ENCODE measurements at regions not wholly inside any gene's neighbourhood (a gene's known extent, or its start where the extent isn't known, plus 50 kb on each side); places are given as distances from the start of the nearest gene placed in this dataset.

DNA sequence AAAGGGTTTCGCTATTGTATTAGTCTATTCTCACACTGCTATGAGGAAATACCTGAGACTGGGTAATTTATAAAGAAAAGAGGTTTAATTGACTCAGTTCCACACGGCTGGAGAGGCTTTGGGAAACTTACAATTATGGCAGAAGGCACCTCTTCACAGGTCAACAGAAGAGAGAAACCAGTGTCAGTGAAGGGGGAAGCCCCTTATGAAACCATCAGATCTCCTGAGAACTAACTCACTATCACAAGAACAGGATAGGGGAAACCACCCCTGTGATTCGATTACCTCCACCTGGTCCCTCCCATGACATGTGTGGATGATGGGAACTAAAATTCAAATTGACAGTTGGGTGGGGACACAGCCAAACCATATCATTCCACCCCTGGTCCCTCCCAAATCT, 589.5 kb downstream of the CENPC start:
- H3K27me3 ChIP-seq (ENCODE audit: control insufficient read depth, extremely low read depth, insufficient read depth, low read length) = peaks cover 3% of the 10 kb centered on the region
- H4K20me1 ChIP-seq (ENCODE audit: control insufficient read depth, extremely low read depth, insufficient read depth, low read length) = no peaks in the 10 kb centered on the region
- no peaks in the 10 kb centered on the region for H3K9me1 ChIP-seq (ENCODE audit: control insufficient read depth, extremely low read depth, insufficient read depth, low read length)
- no peaks in the 10 kb centered on the region for H3K79me2 ChIP-seq (ENCODE audit: control insufficient read depth, insufficient read depth, low read length)
- no peak overlapping the region for H3K27ac ChIP-seq (ENCODE audit: control insufficient read depth, insufficient read depth, low read length)
- FAIRE-seq (no peak), DNase-seq (ENCODE audit: low read depth, low spot score) (no peak)
- dilution Hi-C loops (cut with MboI; ENCODE audit: extremely low pct_ligation_motif_present, low sequenced_read_pairs) = no loop called here
- no peaks in the 10 kb centered on the region for H3K36me3 ChIP-seq (ENCODE audit: control insufficient read depth in 2 of 2, extremely low read depth in 1 of 2, insufficient read depth in 2 of 2, low read length in 2 of 2)
- H3K9ac ChIP-seq (ENCODE audit: control insufficient read depth, extremely low read depth, insufficient read depth, low read length) = no peak overlapping the region
- H3K4me2 ChIP-seq (ENCODE audit: control insufficient read depth, extremely low read depth, insufficient read depth, low read depth, low read length) = no peak overlapping the region
- TF ChIP-seq EZH2 (IDR thresholded peaks at IDR 0.05; ENCODE audit: low read length) = no peak
- TF ChIP-seq, protein P1, sequence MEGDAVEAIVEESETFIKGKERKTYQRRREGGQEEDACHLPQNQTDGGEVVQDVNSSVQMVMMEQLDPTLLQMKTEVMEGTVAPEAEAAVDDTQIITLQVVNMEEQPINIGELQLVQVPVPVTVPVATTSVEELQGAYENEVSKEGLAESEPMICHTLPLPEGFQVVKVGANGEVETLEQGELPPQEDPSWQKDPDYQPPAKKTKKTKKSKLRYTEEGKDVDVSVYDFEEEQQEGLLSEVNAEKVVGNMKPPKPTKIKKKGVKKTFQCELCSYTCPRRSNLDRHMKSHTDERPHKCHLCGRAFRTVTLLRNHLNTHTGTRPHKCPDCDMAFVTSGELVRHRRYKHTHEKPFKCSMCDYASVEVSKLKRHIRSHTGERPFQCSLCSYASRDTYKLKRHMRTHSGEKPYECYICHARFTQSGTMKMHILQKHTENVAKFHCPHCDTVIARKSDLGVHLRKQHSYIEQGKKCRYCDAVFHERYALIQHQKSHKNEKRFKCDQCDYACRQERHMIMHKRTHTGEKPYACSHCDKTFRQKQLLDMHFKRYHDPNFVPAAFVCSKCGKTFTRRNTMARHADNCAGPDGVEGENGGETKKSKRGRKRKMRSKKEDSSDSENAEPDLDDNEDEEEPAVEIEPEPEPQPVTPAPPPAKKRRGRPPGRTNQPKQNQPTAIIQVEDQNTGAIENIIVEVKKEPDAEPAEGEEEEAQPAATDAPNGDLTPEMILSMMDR (optimal IDR thresholded peaks at IDR 0.05 in 1 of 3, IDR thresholded peaks at IDR 0.05 in 1 of 3, conservative IDR thresholded peaks at IDR 0.05 in 1 of 3; ENCODE audit: extremely low read depth in 1 of 3, insufficient read depth in 2 of 3, low read length in 3 of 3) = no peak
- H3K4me3 ChIP-seq (ENCODE audit: control insufficient read depth in 2 of 3, extremely low read depth in 1 of 3, insufficient read depth in 2 of 3, low read depth in 1 of 3, low read length in 3 of 3) = no peak overlapping the region
- H3K4me1 ChIP-seq (ENCODE audit: control insufficient read depth, extremely low read depth, insufficient read depth, low read length) = no peaks in the 10 kb centered on the region
- no peaks in the 10 kb centered on the region for H3K9me3 ChIP-seq (ENCODE audit: control insufficient read depth, low read depth, low read length)
- H2AFZ ChIP-seq (ENCODE audit: control insufficient read depth, low read length) = no peak overlapping the region

- DNase-seq (ENCODE audit: low read depth, low spot score) (no peak), FAIRE-seq (no peak)
- no peaks in the 10 kb centered on the region for H3K79me2 ChIP-seq (ENCODE audit: control insufficient read depth, insufficient read depth, low read length)
- no peaks in the 10 kb centered on the region for H4K20me1 ChIP-seq (ENCODE audit: control insufficient read depth, extremely low read depth, insufficient read depth, low read length)
- no peaks in the 10 kb centered on the region for H3K36me3 ChIP-seq (ENCODE audit: control insufficient read depth in 2 of 2, extremely low read depth in 1 of 2, insufficient read depth in 2 of 2, low read length in 2 of 2)
- dilution Hi-C loops (cut with MboI; ENCODE audit: extremely low pct_ligation_motif_present, low sequenced_read_pairs) = no loop called here
- no peak overlapping the region for H2AFZ ChIP-seq (ENCODE audit: control insufficient read depth, low read length)
- H3K4me1 ChIP-seq (ENCODE audit: control insufficient read depth, extremely low read depth, insufficient read depth, low read length) = no peaks in the 10 kb centered on the region
- no peak for TF ChIP-seq EZH2 (IDR thresholded peaks at IDR 0.05; ENCODE audit: low read length)
- TF ChIP-seq, protein P1 (optimal IDR thresholded peaks at IDR 0.05 in 1 of 3, IDR thresholded peaks at IDR 0.05 in 1 of 3, conservative IDR thresholded peaks at IDR 0.05 in 1 of 3; ENCODE audit: extremely low read depth in 1 of 3, insufficient read depth in 2 of 3, low read length in 3 of 3) = no peak
- H3K27ac ChIP-seq (ENCODE audit: control insufficient read depth, insufficient read depth, low read length) = no peak overlapping the region
- no peak overlapping the region for H3K4me2 ChIP-seq (ENCODE audit: control insufficient read depth, extremely low read depth, insufficient read depth, low read depth, low read length)
- H3K27me3 ChIP-seq (ENCODE audit: control insufficient read depth, extremely low read depth, insufficient read depth, low read length) = peaks cover 3% of the 10 kb centered on the region
- H3K9me1 ChIP-seq (ENCODE audit: control insufficient read depth, extremely low read depth, insufficient read depth, low read length) = no peaks in the 10 kb centered on the region
- no peak overlapping the region for H3K9ac ChIP-seq (ENCODE audit: control insufficient read depth, extremely low read depth, insufficient read depth, low read length)
- H3K4me3 ChIP-seq (ENCODE audit: control insufficient read depth in 2 of 3, extremely low read depth in 1 of 3, insufficient read depth in 2 of 3, low read depth in 1 of 3, low read length in 3 of 3) = no peak overlapping the region
- no peaks in the 10 kb centered on the region for H3K9me3 ChIP-seq (ENCODE audit: control insufficient read depth, low read depth, low read length)
Measured at GRCh38 chr4:66949419-66949818, 595.9 kb downstream of the CENPC start.

Data from keratinocyte (primary cell).